H1 (cell line): ENCODE measurements at regions not wholly inside any gene's neighbourhood (a gene's known extent, or its start where the extent isn't known, plus 50 kb on each side); places are given as distances from the start of the nearest gene placed in this dataset.

Source experiments
- BACH1 ChIP-seq: IDR thresholded peaks from 2 replicates; pipeline ENCODE4 v1.6.1; 2012; ENCODE audit warnings: low read length, improper control_type of control experiment
- BCL11A ChIP-seq, 2 experiments: IDR thresholded peaks; one replicate each; pipeline ENCODE4 v1.6.1; 2011; ENCODE audit warnings: low read depth in 2 of 2, low read length in 2 of 2, mild to moderate bottlenecking in 2 of 2
- CREB1 ChIP-seq: IDR thresholded peaks from 2 replicates; pipeline ENCODE4 v1.6.1; 2012; ENCODE audit warnings: inconsistent platforms
- GTF2F1 ChIP-seq: IDR thresholded peaks from 2 replicates; pipeline ENCODE4 v1.6.1; 2012; ENCODE audit warnings: low read depth, low read length, improper control_type of control experiment, borderline replicate concordance
- HDAC2 ChIP-seq, 2 experiments: fragments of 300-600 bp in 1 of 2; sonication (generic) in 1 of 2; IDR thresholded peaks; 2 replicates each; pipeline ENCODE4 v1.6.1; 2011 to 2012; ENCODE audit warnings: low read depth in 2 of 2, low read length in 2 of 2, mild to moderate bottlenecking in 2 of 2, moderate library complexity in 2 of 2, borderline replicate concordance in 1 of 2, inconsistent platforms in 1 of 2
- KDM5A ChIP-seq: fragments of 200-600 bp; IDR thresholded peaks from 2 replicates; pipeline ENCODE4 v1.7.1; 2012; ENCODE audit warnings: mild to moderate bottlenecking, low read length, inconsistent platforms, mixed read lengths
- NRF1 ChIP-seq: IDR thresholded peaks from 2 replicates; pipeline ENCODE4 v1.6.1; 2011; ENCODE audit warnings: mild to moderate bottlenecking, low read depth, low read length, improper control_type of control experiment
- SP2 ChIP-seq: IDR thresholded peaks from 2 replicates; pipeline ENCODE4 v1.6.1; 2012; ENCODE audit warnings: mild to moderate bottlenecking, low read length, inconsistent platforms
- SRF ChIP-seq: IDR thresholded peaks from 2 replicates; pipeline ENCODE4 v1.6.1; 2011; ENCODE audit warnings: mild to moderate bottlenecking, low read depth, low read length, moderate library complexity
- TAF1 ChIP-seq: IDR thresholded peaks from 2 replicates; pipeline ENCODE4 v1.6.1; 2011; ENCODE audit warnings: mild to moderate bottlenecking, low read depth, low read length
- TEAD4 ChIP-seq: IDR thresholded peaks from 2 replicates; pipeline ENCODE4 v1.6.1; 2012; ENCODE audit warnings: low read depth, low read length, inconsistent platforms, mixed read lengths
- YY1 ChIP-seq: IDR thresholded peaks from 2 replicates; pipeline ENCODE4 v1.6.1; 2011; ENCODE audit warnings: low read depth, mild to moderate bottlenecking, low read length

DNA sequence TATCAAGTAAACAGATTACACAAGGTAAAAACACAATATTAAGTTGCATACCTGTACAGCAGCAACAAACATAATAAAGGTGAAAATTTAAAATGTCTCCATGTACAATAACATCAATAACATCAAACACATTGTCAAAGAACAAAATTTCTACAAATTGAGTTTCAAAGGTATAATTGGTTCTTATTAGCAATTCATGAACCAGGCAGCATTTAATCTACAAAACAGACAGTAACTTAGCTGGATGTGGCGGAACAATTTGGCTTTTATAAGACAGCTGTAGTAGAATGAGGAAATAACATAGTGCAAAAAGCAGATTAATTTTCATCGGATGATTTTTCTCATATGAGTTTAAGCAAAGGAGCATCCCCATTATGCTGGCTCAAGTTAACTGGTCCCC is 1176.8 kb downstream of the EFNA5 start (continued):
- TF ChIP-seq KDM5A (no peak), NRF1 (no peak), HDAC2 (IDR thresholded peaks at IDR 0.05; ENCODE audit: borderline replicate concordance in 1 of 2, low read depth in 2 of 2, low read length in 2 of 2) (no peak), SP2 (no peak), CREB1 (no peak), YY1 (no peak), TEAD4 (no peak), GTF2F1 (no peak), BACH1 (no peak), SRF (no peak), TAF1 (no peak), BCL11A (IDR thresholded peaks at IDR 0.05; ENCODE audit: low read depth in 2 of 2, low read length in 2 of 2) (no peak)
